ENCODE measurements at regions not wholly inside any gene's neighbourhood (a gene's known extent, or its start where the extent isn't known, plus 50 kb on each side); places are given as distances from the start of the nearest gene placed in this dataset.
"Not testable (repeated sequence)": the region's sequence is repeated elsewhere in the genome, so short reads cannot be mapped to it uniquely, and the experiment has no call there.

GRCh38 chrX:52261125-52261462 lies 76.4 kb downstream of the MAGED4 start:
- no peak for TF ChIP-seq CTCF (IDR thresholded peaks at IDR 0.05; ENCODE audit: insufficient read depth, low read length)
- peak overlapping the region; percentile 87 for H3K4me3 ChIP-seq (ENCODE audit: low read depth, low read length)
- DNase-seq (ENCODE audit: low read depth): no peak

GRCh38 chrX:52261463-52262194 lies 76.9 kb downstream of the MAGED4 start:
- H3K4me3 ChIP-seq (ENCODE audit: low read depth, low read length): peak overlapping the region; percentile 87
- DNase-seq (ENCODE audit: low read depth): peak; percentile 92
- peak; percentile 87 for TF ChIP-seq CTCF (IDR thresholded peaks at IDR 0.05; ENCODE audit: insufficient read depth, low read length)

GRCh38 chrX:52262195-52262546 lies 77.5 kb downstream of the MAGED4 start:
- no peak for TF ChIP-seq CTCF (IDR thresholded peaks at IDR 0.05; ENCODE audit: insufficient read depth, low read length)
- no peak for DNase-seq (ENCODE audit: low read depth)
- H3K4me3 ChIP-seq (ENCODE audit: low read depth, low read length): peak overlapping the region; percentile 87

GRCh38 chrX:52263417-52263816 lies 78.7 kb downstream of the MAGED4 start:
- no peak for DNase-seq (ENCODE audit: low read depth)
- no peak for TF ChIP-seq CTCF (IDR thresholded peaks at IDR 0.05; ENCODE audit: insufficient read depth, low read length)
- H3K4me3 ChIP-seq (ENCODE audit: low read depth, low read length): no peak overlapping the region

GRCh38 chrX:52265713-52266112 lies 81.0 kb downstream of the MAGED4 start:
- no peak for TF ChIP-seq CTCF (IDR thresholded peaks at IDR 0.05; ENCODE audit: insufficient read depth, low read length)
- no peak for DNase-seq (ENCODE audit: low read depth)
- H3K4me3 ChIP-seq (ENCODE audit: low read depth, low read length): no peak overlapping the region

- DNase-seq (ENCODE audit: low read depth); H3K4me3 ChIP-seq (ENCODE audit: low read depth, low read length): not testable (repeated sequence)
These were observed 83.8 kb downstream of the MAGED4 start for GRCh38 chrX:52268502-52268901.

GRCh38 chrX:52270453-52271116 lies 85.9 kb downstream of the MAGED4 start:
- TF ChIP-seq CTCF (IDR thresholded peaks at IDR 0.05; ENCODE audit: insufficient read depth, low read length): no peak
- H3K4me3 ChIP-seq (ENCODE audit: low read depth, low read length): no peak overlapping the region
- no peak for DNase-seq (ENCODE audit: low read depth)

Measured in fibroblast of the aortic adventitia (primary cell).